ENCODE measurements at regions not wholly inside any gene's neighbourhood (a gene's known extent, or its start where the extent isn't known, plus 50 kb on each side); places are given as distances from the start of the nearest gene placed in this dataset.

- CTCF ChIA-PET: no interaction called here
- POLR2A ChIA-PET (ENCODE audit: low non-redundant PET): no interaction called here
- Histone ChIP-seq H3K27me3 (replicated peaks; ENCODE audit: insufficient read depth, low read depth, low read length, poor library complexity) (no peaks in the 10 kb centered on the region), H3K4me1 (ENCODE audit: insufficient read depth, low read length, poor library complexity, severe bottlenecking) (no peaks in the 10 kb centered on the region), H3K36me3 (ENCODE audit: insufficient read depth, low read length, poor library complexity, severe bottlenecking) (no peaks in the 10 kb centered on the region), H3K4me3 (ENCODE audit: low read depth, low read length, poor library complexity, severe bottlenecking) (no peak overlapping the region), H3K27ac (ENCODE audit: low read depth, low read length, poor library complexity, severe bottlenecking) (no peak overlapping the region), H3K9me3 (ENCODE audit: low read depth, low read length, poor library complexity, severe bottlenecking) (no peaks in the 10 kb centered on the region)
- no TSS peak for BruUV-seq (replicated peaks)
- DNase-seq (ENCODE audit: low spot score): no peak
- intact Hi-C loops (cut with micrococcal nuclease; ENCODE audit: unreplicated experiment): no loop called here
- TF ChIP-seq CTCF (conservative IDR thresholded peaks at IDR 0.05; ENCODE audit: low read depth, low read length): no peak
- TF ChIP-seq EZH2 (IDR thresholded peaks at IDR 0.05; ENCODE audit: borderline replicate concordance, low read depth, low read length, poor library complexity, severe bottlenecking): no peak
Measured at GRCh38 chr1:36728846-36729245, 246.1 kb upstream of the CSF3R start.

GRCh38 chr1:36728051-36728450, 245.3 kb upstream of the CSF3R start:
- Histone ChIP-seq H3K27ac (ENCODE audit: low read depth, low read length, poor library complexity, severe bottlenecking) (no peak overlapping the region), H3K36me3 (ENCODE audit: insufficient read depth, low read length, poor library complexity, severe bottlenecking) (no peaks in the 10 kb centered on the region), H3K27me3 (replicated peaks; ENCODE audit: insufficient read depth, low read depth, low read length, poor library complexity) (no peaks in the 10 kb centered on the region), H3K4me1 (ENCODE audit: insufficient read depth, low read length, poor library complexity, severe bottlenecking) (no peaks in the 10 kb centered on the region), H3K9me3 (ENCODE audit: low read depth, low read length, poor library complexity, severe bottlenecking) (no peaks in the 10 kb centered on the region), H3K4me3 (ENCODE audit: low read depth, low read length, poor library complexity, severe bottlenecking) (no peak overlapping the region)
- TF ChIP-seq EZH2 (IDR thresholded peaks at IDR 0.05; ENCODE audit: borderline replicate concordance, low read depth, low read length, poor library complexity, severe bottlenecking): no peak
- TF ChIP-seq CTCF (conservative IDR thresholded peaks at IDR 0.05; ENCODE audit: low read depth, low read length): no peak
- CTCF ChIA-PET: no interaction called here
- POLR2A ChIA-PET (ENCODE audit: low non-redundant PET): no interaction called here
- no TSS peak for BruUV-seq (replicated peaks)
- intact Hi-C loops (cut with micrococcal nuclease; ENCODE audit: unreplicated experiment): no loop called here
- no peak for DNase-seq (ENCODE audit: low spot score)

GRCh38 chr1:36725151-36725550, 242.4 kb upstream of the CSF3R start:
- no peak for TF ChIP-seq CTCF (conservative IDR thresholded peaks at IDR 0.05; ENCODE audit: low read depth, low read length)
- TF ChIP-seq EZH2 (IDR thresholded peaks at IDR 0.05; ENCODE audit: borderline replicate concordance, low read depth, low read length, poor library complexity, severe bottlenecking): no peak
- intact Hi-C loops (cut with micrococcal nuclease; ENCODE audit: unreplicated experiment): no loop called here
- Histone ChIP-seq H3K36me3 (ENCODE audit: insufficient read depth, low read length, poor library complexity, severe bottlenecking) (no peaks in the 10 kb centered on the region), H3K9me3 (ENCODE audit: low read depth, low read length, poor library complexity, severe bottlenecking) (no peaks in the 10 kb centered on the region), H3K27me3 (replicated peaks; ENCODE audit: insufficient read depth, low read depth, low read length, poor library complexity) (peaks cover 12% of the 10 kb centered on the region), H3K4me1 (ENCODE audit: insufficient read depth, low read length, poor library complexity, severe bottlenecking) (no peaks in the 10 kb centered on the region), H3K27ac (ENCODE audit: low read depth, low read length, poor library complexity, severe bottlenecking) (no peak overlapping the region), H3K4me3 (ENCODE audit: low read depth, low read length, poor library complexity, severe bottlenecking) (no peak overlapping the region)
- ChIA-PET CTCF (no interaction called here), POLR2A (ENCODE audit: low non-redundant PET) (interaction anchor here (0.6 kb wide), 1 partner anchor 8 kb away, joined by 9 read pairs; no protein-coding TSS in a partner anchor)
- no peak for DNase-seq (ENCODE audit: low spot score)
- BruUV-seq (replicated peaks): no TSS peak

All from A673 (cell line).